ENCODE measurements at regions not wholly inside any gene's neighbourhood (a gene's known extent, or its start where the extent isn't known, plus 50 kb on each side); places are given as distances from the start of the nearest gene placed in this dataset.
A peak's percentile ranks its signal among the peaks of the same experiment; 100 is the strongest.

- Histone ChIP-seq H3K36me3 (no peaks in the 10 kb centered on the region), H3K27me3 (ENCODE audit: low read depth) (no peaks in the 10 kb centered on the region), H3K27ac (replicated peaks) (no peak overlapping the region), H3K4me3 (no peak overlapping the region), H3K9me3 (replicated peaks) (peaks cover 14% of the 10 kb centered on the region), H3K4me1 (peaks cover 5% of the 10 kb centered on the region)
- intact Hi-C loops (cut with micrococcal nuclease): no loop called here
- DNase-seq: no peak
- no peak for TF ChIP-seq CTCF (IDR thresholded peaks at IDR 0.05; ENCODE audit: borderline replicate concordance)
These were observed 448.6 kb upstream of the ATP10A start for GRCh38 chr15:26311710-26312236.

DNA sequence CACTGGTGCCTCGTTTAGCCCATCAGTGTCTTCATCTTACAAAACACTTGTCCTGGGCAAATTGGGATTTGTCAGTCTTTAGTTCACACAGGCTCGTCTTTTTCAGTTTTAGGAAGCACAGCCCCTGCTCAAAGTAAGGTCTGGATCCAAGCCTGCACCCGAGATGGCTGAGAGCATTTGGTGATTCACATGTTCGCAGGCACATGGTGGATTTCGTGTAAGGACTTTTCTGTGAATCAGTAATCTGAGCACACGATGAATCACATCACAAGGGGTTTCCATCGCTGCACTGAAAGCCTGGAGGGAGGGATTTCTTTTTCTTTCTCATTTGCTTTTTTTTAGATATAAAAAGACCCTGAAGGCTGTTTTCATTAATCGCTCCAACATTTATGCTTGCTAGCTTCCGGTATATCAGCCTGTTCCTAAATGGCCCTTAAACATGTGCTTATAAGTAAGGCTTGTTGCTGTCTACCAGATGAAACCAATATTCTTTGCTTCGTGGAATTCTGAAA is 435.6 kb upstream of the ATP10A start:
- peaks cover 12% of the 10 kb centered on the region for H3K4me1 ChIP-seq
- no peak for DNase-seq
- H3K27ac ChIP-seq (replicated peaks): no peak overlapping the region
- no peaks in the 10 kb centered on the region for H3K36me3 ChIP-seq
- intact Hi-C loops (cut with micrococcal nuclease): no loop called here
- no peak for TF ChIP-seq CTCF (IDR thresholded peaks at IDR 0.05; ENCODE audit: borderline replicate concordance)
- H3K4me3 ChIP-seq: no peak overlapping the region
- H3K27me3 ChIP-seq (ENCODE audit: low read depth): no peaks in the 10 kb centered on the region
- H3K9me3 ChIP-seq (replicated peaks): no peaks in the 10 kb centered on the region

DNA sequence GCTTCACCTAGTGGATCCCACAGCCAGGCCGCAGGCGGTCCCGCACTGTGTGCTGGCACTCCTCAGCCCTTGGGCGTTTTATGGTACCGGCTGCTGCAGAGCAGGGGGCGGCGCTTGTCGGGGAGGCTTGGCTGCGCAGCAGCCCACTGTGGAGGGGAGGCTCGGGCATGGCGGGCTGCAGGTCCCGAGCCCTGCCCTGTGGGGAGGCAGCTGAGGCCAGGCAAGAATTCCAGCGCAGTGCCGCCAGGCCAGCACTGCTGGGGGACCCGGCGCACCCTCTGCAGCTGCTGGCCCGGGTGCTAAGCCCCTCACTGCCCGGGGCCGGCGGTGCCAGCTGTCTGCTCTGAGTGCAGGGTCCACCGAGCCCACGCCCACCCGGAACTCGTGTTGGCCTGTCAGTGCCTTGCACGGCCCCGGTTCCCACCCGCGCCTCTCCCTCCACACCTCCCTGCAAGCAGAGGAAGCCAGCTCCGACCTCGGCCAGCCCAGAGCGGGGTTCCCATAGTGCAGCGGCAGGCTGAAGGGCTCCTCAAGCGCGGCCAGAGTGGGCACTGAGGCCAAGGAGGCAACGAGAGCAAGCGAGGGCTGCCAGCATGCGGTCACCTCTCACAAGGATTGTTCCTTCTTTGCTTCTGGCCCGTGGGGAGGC is 435.0 kb upstream of the ATP10A start:
- DNase-seq: no peak
- intact Hi-C loops (cut with micrococcal nuclease): no loop called here
- no peaks in the 10 kb centered on the region for H3K36me3 ChIP-seq
- no peaks in the 10 kb centered on the region for H3K9me3 ChIP-seq (replicated peaks)
- H3K4me1 ChIP-seq: peaks cover 12% of the 10 kb centered on the region
- H3K27ac ChIP-seq (replicated peaks): no peak overlapping the region
- no peak for TF ChIP-seq CTCF (IDR thresholded peaks at IDR 0.05; ENCODE audit: borderline replicate concordance)
- H3K4me3 ChIP-seq: no peak overlapping the region
- H3K27me3 ChIP-seq (ENCODE audit: low read depth): no peaks in the 10 kb centered on the region

DNA sequence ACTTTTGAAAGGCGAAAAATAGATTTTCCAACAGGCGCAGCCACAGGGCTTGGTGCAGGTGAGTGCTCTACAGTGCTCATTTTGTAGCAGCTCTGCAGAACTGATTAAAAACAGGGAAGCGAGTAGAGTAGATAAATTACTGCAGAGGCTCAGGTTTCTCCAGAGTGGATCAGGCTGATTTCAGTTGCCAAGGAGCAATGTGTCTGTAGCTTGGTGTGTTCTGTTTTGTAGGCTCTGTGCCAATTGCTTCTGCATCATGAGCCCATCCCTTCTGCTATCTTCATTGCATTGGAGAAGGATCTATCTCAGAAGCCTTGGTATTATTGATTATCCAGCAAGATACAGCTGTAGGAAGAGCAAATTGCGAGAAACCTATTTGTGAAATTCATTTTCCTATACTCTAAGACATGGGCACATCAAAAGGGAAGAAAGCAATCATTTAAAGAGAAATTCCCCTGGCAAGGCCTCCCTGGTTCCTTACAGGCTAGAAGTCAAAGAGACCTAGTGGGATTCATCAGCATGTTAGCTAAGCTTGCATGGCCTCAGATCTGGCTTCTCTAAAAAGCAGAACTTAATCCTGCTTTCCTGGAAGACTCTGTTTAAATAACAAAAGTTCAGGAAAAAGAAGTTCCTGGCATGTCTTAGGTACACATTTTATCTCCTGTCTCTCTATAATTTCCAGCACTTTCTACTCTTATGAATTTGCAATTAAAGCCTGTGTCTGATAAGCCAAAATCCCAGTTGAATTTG is 432.4 kb upstream of the ATP10A start:
- intact Hi-C loops (cut with micrococcal nuclease): no loop called here
- no peaks in the 10 kb centered on the region for H3K36me3 ChIP-seq
- DNase-seq: no peak
- H3K4me3 ChIP-seq: no peak overlapping the region
- H3K27ac ChIP-seq (replicated peaks): no peak overlapping the region
- TF ChIP-seq CTCF (IDR thresholded peaks at IDR 0.05; ENCODE audit: borderline replicate concordance): no peak
- H3K27me3 ChIP-seq (ENCODE audit: low read depth): no peaks in the 10 kb centered on the region
- peaks cover 12% of the 10 kb centered on the region for H3K4me1 ChIP-seq
- H3K9me3 ChIP-seq (replicated peaks): no peaks in the 10 kb centered on the region

- Histone ChIP-seq H3K27ac (replicated peaks) (no peak overlapping the region), H3K27me3 (ENCODE audit: low read depth) (no peaks in the 10 kb centered on the region), H3K4me1 (peaks cover 12% of the 10 kb centered on the region), H3K4me3 (no peak overlapping the region), H3K36me3 (no peaks in the 10 kb centered on the region), H3K9me3 (replicated peaks) (no peaks in the 10 kb centered on the region)
- intact Hi-C loops (cut with micrococcal nuclease): no loop called here
- DNase-seq: peak; percentile 44
- TF ChIP-seq CTCF (IDR thresholded peaks at IDR 0.05; ENCODE audit: borderline replicate concordance): peak; percentile 64
These were observed 431.0 kb upstream of the ATP10A start for GRCh38 chr15:26294059-26294689.

All from left ventricle myocardium inferior (tissue), 1 donor.